ENCODE measurements at regions not wholly inside any gene's neighbourhood (a gene's known extent, or its start where the extent isn't known, plus 50 kb on each side); places are given as distances from the start of the nearest gene placed in this dataset.

- TF ChIP-seq CTCF (IDR thresholded peaks at IDR 0.05; ENCODE audit: low read depth, low read length), result no peak
- no peak for TF ChIP-seq EZH2phosphoT487 (IDR thresholded peaks at IDR 0.05; ENCODE audit: low read depth)
These were observed 213.8 kb downstream of the PLA2G4A start for GRCh38 chr1:187042538-187042937.

All from OCI-LY3 (cell line).